ENCODE measurements at regions not wholly inside any gene's neighbourhood (a gene's known extent, or its start where the extent isn't known, plus 50 kb on each side); places are given as distances from the start of the nearest gene placed in this dataset.

GRCh38 chr3:170701696-170702678 is 116.1 kb upstream of the SLC7A14 start:
- H3K27ac ChIP-seq (ENCODE audit: low read depth, low read length, poor library complexity, severe bottlenecking) = no peak overlapping the region
- no peaks in the 10 kb centered on the region for H3K4me1 ChIP-seq (ENCODE audit: insufficient read depth, low read length, poor library complexity, severe bottlenecking)
- H3K27me3 ChIP-seq (replicated peaks; ENCODE audit: insufficient read depth, low read depth, low read length, poor library complexity) = no peaks in the 10 kb centered on the region
- no TSS peak for BruUV-seq (replicated peaks)
- POLR2A ChIA-PET (ENCODE audit: low non-redundant PET) = no interaction called here
- no peak for DNase-seq (ENCODE audit: low spot score)
- H3K9me3 ChIP-seq (ENCODE audit: low read depth, low read length, poor library complexity, severe bottlenecking) = no peaks in the 10 kb centered on the region
- TF ChIP-seq, protein P1, sequence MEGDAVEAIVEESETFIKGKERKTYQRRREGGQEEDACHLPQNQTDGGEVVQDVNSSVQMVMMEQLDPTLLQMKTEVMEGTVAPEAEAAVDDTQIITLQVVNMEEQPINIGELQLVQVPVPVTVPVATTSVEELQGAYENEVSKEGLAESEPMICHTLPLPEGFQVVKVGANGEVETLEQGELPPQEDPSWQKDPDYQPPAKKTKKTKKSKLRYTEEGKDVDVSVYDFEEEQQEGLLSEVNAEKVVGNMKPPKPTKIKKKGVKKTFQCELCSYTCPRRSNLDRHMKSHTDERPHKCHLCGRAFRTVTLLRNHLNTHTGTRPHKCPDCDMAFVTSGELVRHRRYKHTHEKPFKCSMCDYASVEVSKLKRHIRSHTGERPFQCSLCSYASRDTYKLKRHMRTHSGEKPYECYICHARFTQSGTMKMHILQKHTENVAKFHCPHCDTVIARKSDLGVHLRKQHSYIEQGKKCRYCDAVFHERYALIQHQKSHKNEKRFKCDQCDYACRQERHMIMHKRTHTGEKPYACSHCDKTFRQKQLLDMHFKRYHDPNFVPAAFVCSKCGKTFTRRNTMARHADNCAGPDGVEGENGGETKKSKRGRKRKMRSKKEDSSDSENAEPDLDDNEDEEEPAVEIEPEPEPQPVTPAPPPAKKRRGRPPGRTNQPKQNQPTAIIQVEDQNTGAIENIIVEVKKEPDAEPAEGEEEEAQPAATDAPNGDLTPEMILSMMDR (conservative IDR thresholded peaks at IDR 0.05; ENCODE audit: low read depth, low read length) = no peak
- no peak for TF ChIP-seq EZH2 (IDR thresholded peaks at IDR 0.05; ENCODE audit: borderline replicate concordance, low read depth, low read length, poor library complexity, severe bottlenecking)
- no peaks in the 10 kb centered on the region for H3K36me3 ChIP-seq (ENCODE audit: insufficient read depth, low read length, poor library complexity, severe bottlenecking)
- H3K4me3 ChIP-seq (ENCODE audit: low read depth, low read length, poor library complexity, severe bottlenecking) = no peak overlapping the region
- intact Hi-C loops (cut with micrococcal nuclease; ENCODE audit: unreplicated experiment) = no loop called here
- CTCF ChIA-PET = no interaction called here

DNA sequence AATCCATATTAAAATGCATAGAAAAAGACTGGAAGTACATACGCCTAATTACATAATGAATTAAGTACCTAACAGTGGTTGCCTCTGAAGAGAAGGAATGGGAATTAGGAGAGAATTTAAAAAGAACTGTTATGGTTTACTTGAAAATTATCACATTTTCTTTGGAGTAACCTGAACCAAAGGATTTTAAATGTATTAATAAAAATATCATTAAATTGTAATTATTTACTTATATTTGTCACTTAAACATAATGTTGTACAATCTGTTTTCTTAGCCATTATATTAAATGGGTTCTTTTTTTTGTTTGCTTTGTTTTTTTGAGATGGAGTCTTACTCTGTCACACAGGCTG is 114.2 kb upstream of the SLC7A14 start:
- no TSS peak for BruUV-seq (replicated peaks)
- no peak overlapping the region for H3K4me3 ChIP-seq (ENCODE audit: low read depth, low read length, poor library complexity, severe bottlenecking)
- no peaks in the 10 kb centered on the region for H3K27me3 ChIP-seq (replicated peaks; ENCODE audit: insufficient read depth, low read depth, low read length, poor library complexity)
- no peaks in the 10 kb centered on the region for H3K9me3 ChIP-seq (ENCODE audit: low read depth, low read length, poor library complexity, severe bottlenecking)
- H3K27ac ChIP-seq (ENCODE audit: low read depth, low read length, poor library complexity, severe bottlenecking) = no peak overlapping the region
- no peaks in the 10 kb centered on the region for H3K36me3 ChIP-seq (ENCODE audit: insufficient read depth, low read length, poor library complexity, severe bottlenecking)
- CTCF ChIA-PET = no interaction called here
- intact Hi-C loops (cut with micrococcal nuclease; ENCODE audit: unreplicated experiment) = no loop called here
- POLR2A ChIA-PET (ENCODE audit: low non-redundant PET) = no interaction called here
- TF ChIP-seq, protein P1 (conservative IDR thresholded peaks at IDR 0.05; ENCODE audit: low read depth, low read length) = no peak
- TF ChIP-seq EZH2 (IDR thresholded peaks at IDR 0.05; ENCODE audit: borderline replicate concordance, low read depth, low read length, poor library complexity, severe bottlenecking) = no peak
- no peak for DNase-seq (ENCODE audit: low spot score)
- H3K4me1 ChIP-seq (ENCODE audit: insufficient read depth, low read length, poor library complexity, severe bottlenecking) = no peaks in the 10 kb centered on the region

DNA sequence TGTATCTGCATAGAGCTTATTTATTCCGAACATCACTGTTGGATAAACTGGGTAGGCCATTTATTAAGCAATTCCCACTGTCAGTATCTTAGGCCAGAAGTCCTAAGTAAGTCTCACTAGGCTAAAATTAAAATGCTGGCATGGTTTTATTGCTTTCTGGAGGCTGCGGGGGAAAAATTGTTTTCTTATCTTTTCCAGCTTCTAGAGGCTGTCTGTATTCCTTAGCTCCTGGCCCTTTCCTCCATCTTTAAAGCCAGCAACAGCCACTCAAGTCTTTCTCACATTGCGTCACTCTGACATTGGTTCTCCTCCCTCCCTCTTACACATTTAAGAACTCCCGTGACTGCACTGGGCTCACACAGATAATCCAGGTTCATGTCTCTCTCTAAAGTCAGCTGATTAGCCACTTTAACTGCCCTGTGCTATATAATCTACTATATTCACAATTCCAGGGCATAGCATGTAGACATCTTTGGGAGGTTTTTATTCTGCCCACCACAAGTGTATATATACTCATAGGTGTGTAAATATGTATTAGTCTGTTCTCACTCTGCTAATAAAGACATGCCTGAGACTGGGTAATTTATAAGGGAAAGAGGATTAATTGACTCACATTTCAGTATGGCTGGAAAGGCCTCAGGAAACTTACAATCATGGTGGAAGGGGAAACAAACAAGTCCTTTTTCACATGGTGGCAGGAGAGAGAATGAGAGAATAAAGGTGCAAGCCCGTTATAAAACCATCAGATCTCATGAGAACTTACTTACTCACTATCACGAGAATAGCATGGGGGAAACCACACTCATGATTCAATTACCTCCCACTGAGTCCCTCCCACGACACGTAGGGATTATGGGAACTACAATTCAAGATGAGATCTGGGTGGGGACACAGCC is 113.5 kb upstream of the SLC7A14 start:
- intact Hi-C loops (cut with micrococcal nuclease; ENCODE audit: unreplicated experiment) = loop anchor here (5.0 to 10.0 kb wide), 2 partner anchors 108 to 515 kb away; partner anchors contain the start of gene PHC3
- POLR2A ChIA-PET (ENCODE audit: low non-redundant PET) = no interaction called here
- Histone ChIP-seq H3K27ac (ENCODE audit: low read depth, low read length, poor library complexity, severe bottlenecking) (no peak overlapping the region), H3K4me1 (ENCODE audit: insufficient read depth, low read length, poor library complexity, severe bottlenecking) (no peaks in the 10 kb centered on the region), H3K36me3 (ENCODE audit: insufficient read depth, low read length, poor library complexity, severe bottlenecking) (no peaks in the 10 kb centered on the region), H3K4me3 (ENCODE audit: low read depth, low read length, poor library complexity, severe bottlenecking) (no peak overlapping the region), H3K27me3 (replicated peaks; ENCODE audit: insufficient read depth, low read depth, low read length, poor library complexity) (no peaks in the 10 kb centered on the region), H3K9me3 (ENCODE audit: low read depth, low read length, poor library complexity, severe bottlenecking) (no peaks in the 10 kb centered on the region)
- no peak for TF ChIP-seq EZH2 (IDR thresholded peaks at IDR 0.05; ENCODE audit: borderline replicate concordance, low read depth, low read length, poor library complexity, severe bottlenecking)
- TF ChIP-seq, protein P1 (conservative IDR thresholded peaks at IDR 0.05; ENCODE audit: low read depth, low read length) = no peak
- CTCF ChIA-PET = interaction anchor here (2.0 kb wide), 1 partner anchor 112 kb away, joined by 4 read pairs; no protein-coding TSS in a partner anchor
- no TSS peak for BruUV-seq (replicated peaks)
- no peak for DNase-seq (ENCODE audit: low spot score)

All from A673 (cell line).